Neural progenitor cell (in vitro differentiated cells): ENCODE measurements at regions not wholly inside any gene's neighbourhood (a gene's known extent, or its start where the extent isn't known, plus 50 kb on each side); places are given as distances from the start of the nearest gene placed in this dataset.
"Not testable (repeated sequence)": the region's sequence is repeated elsewhere in the genome, so short reads cannot be mapped to it uniquely, and the experiment has no call there.

Source experiments
- DNase-seq: peaks from one replicate; pipeline ENCODE4 v3.0.0-alpha.2; 2016; ENCODE audit warnings: low spot score
- H2AFZ ChIP-seq: fragments of 200-600 bp; sonication (generic); replicated peaks from 2 replicates; pipeline ENCODE4 v1.6.1; 2016; ENCODE audit warnings: antibody characterized with exemption
- H3F3A ChIP-seq: fragments of 200-600 bp; sonication (generic); 2 replicates; pipeline ENCODE4 v1.6.1; 2016; ENCODE audit warnings: antibody characterized with exemption, low read depth
- H3K27ac ChIP-seq: fragments of 200-600 bp; sonication (generic); 2 replicates; pipeline ENCODE4 v1.5.1; 2016; ENCODE audit warnings: mild to moderate bottlenecking
- H3K27me3 ChIP-seq: fragments of 200-600 bp; sonication (generic); 2 replicates; pipeline ENCODE4 v1.6.1; 2016; ENCODE audit warnings: mild to moderate bottlenecking, moderate library complexity
- H3K36me3 ChIP-seq: fragments of 200-600 bp; sonication (generic); 2 replicates; pipeline ENCODE4 v1.5.1; 2016
- H3K4me1 ChIP-seq: fragments of 200-600 bp; sonication (generic); 2 replicates; pipeline ENCODE4 v1.6.1; 2016; ENCODE audit warnings: mixed run types
- H3K4me2 ChIP-seq: fragments of 200-600 bp; sonication (generic); 2 replicates; pipeline ENCODE4 v1.6.1; 2016
- H3K4me3 ChIP-seq: fragments of 200-600 bp; sonication (generic); 2 replicates; pipeline ENCODE4 v1.5.1; 2016
- H3K79me2 ChIP-seq: fragments of 200-600 bp; sonication (generic); 2 replicates; pipeline ENCODE4 v1.6.1; 2016; ENCODE audit warnings: low read depth
- H3K9ac ChIP-seq: fragments of 200-600 bp; sonication (generic); 2 replicates; pipeline ENCODE4 v1.6.1; 2016
- H3K9me3 ChIP-seq: fragments of 200-600 bp; sonication (generic); 2 replicates; pipeline ENCODE4 v1.5.1; 2016; ENCODE audit warnings: low read depth
- H4K20me1 ChIP-seq: fragments of 200-600 bp; sonication (generic); 2 replicates; pipeline ENCODE4 v1.6.1; 2016; ENCODE audit warnings: low read depth
- H3K27ac Mint-ChIP-seq: 3 replicates; pipeline ENCODE4 v1.8.0; 2021; ENCODE audit warnings: mixed read lengths
- H3K27me3 Mint-ChIP-seq: 2 replicates; pipeline ENCODE4 v1.8.0; 2022; ENCODE audit warnings: low read depth, mild to moderate bottlenecking, inconsistent platforms, moderate library complexity, mixed read lengths; ENCODE audit not compliant: insufficient read depth
- H3K36me3 Mint-ChIP-seq: 3 replicates; pipeline ENCODE4 v1.8.0; 2021; ENCODE audit warnings: mixed read lengths
- H3K4me1 Mint-ChIP-seq: 3 replicates; pipeline ENCODE4 v1.8.0; 2021; ENCODE audit warnings: mixed read lengths
- H3K4me3 Mint-ChIP-seq: 3 replicates; pipeline ENCODE4 v1.8.0; 2021; ENCODE audit warnings: mild to moderate bottlenecking, moderate library complexity, mixed read lengths
- H3K9me3 Mint-ChIP-seq: 3 replicates; pipeline ENCODE4 v1.8.0; 2020; ENCODE audit warnings: mixed read lengths
- EZH2 ChIP-seq: fragments of 200-600 bp; sonication (generic); IDR thresholded peaks from 2 replicates; pipeline ENCODE4 v1.6.1; 2017; ENCODE audit warnings: antibody characterized with exemption, mild to moderate bottlenecking, moderate library complexity
- EZH2phosphoT487 ChIP-seq: fragments of 200-600 bp; sonication (generic); IDR thresholded peaks from 2 replicates; pipeline ENCODE4 v1.6.1; 2017; ENCODE audit warnings: antibody characterized with exemption
- TF ChIP-seq, protein P1 (sequence below): fragments of 200-600 bp; sonication (generic); IDR thresholded peaks from 2 replicates; pipeline ENCODE4 v1.5.1; 2017; ENCODE audit warnings: antibody characterized with exemption, mild to moderate bottlenecking

- H3K4me3 ChIP-seq: no peak overlapping the region
- H2AFZ ChIP-seq: no peak overlapping the region
- no peaks in the 10 kb centered on the region for H3K79me2 ChIP-seq
- no peaks in the 10 kb centered on the region for H3K36me3 ChIP-seq
- no peak overlapping the region for H3K27ac ChIP-seq
- Mint-ChIP-seq H3K27ac (no peak overlapping the region), H3K9me3 (peaks cover 2% of the 10 kb centered on the region), H3K27me3 (no peaks in the 10 kb centered on the region), H3K4me1 (no peaks in the 10 kb centered on the region), H3K36me3 (no peaks in the 10 kb centered on the region), H3K4me3 (no peak overlapping the region)
- no peak overlapping the region for H3K4me2 ChIP-seq
- TF ChIP-seq, protein P1, sequence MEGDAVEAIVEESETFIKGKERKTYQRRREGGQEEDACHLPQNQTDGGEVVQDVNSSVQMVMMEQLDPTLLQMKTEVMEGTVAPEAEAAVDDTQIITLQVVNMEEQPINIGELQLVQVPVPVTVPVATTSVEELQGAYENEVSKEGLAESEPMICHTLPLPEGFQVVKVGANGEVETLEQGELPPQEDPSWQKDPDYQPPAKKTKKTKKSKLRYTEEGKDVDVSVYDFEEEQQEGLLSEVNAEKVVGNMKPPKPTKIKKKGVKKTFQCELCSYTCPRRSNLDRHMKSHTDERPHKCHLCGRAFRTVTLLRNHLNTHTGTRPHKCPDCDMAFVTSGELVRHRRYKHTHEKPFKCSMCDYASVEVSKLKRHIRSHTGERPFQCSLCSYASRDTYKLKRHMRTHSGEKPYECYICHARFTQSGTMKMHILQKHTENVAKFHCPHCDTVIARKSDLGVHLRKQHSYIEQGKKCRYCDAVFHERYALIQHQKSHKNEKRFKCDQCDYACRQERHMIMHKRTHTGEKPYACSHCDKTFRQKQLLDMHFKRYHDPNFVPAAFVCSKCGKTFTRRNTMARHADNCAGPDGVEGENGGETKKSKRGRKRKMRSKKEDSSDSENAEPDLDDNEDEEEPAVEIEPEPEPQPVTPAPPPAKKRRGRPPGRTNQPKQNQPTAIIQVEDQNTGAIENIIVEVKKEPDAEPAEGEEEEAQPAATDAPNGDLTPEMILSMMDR: no peak
- no peak for TF ChIP-seq EZH2phosphoT487
- TF ChIP-seq EZH2: no peak
- H3K27me3 ChIP-seq: peaks cover 5% of the 10 kb centered on the region
- no peak overlapping the region for H3K9ac ChIP-seq
- no peaks in the 10 kb centered on the region for H3K9me3 ChIP-seq
- DNase-seq: no peak
- no peaks in the 10 kb centered on the region for H3K4me1 ChIP-seq
- no peaks in the 10 kb centered on the region for H3F3A ChIP-seq
- H4K20me1 ChIP-seq: no peaks in the 10 kb centered on the region
These were observed 90.0 kb upstream of the NFASC start for GRCh38 chr1:204780630-204781029.

GRCh38 chr1:204782118-204782700 lies 88.5 kb upstream of the NFASC start:
- DNase-seq: no peak
- Histone ChIP-seq H3K4me2 (no peak overlapping the region), H3K27ac (no peak overlapping the region), H3K27me3 (peaks cover 5% of the 10 kb centered on the region), H3K9me3 (no peaks in the 10 kb centered on the region), H3K9ac (no peak overlapping the region), H3K36me3 (no peaks in the 10 kb centered on the region), H3K4me3 (no peak overlapping the region), H3K4me1 (no peaks in the 10 kb centered on the region), H4K20me1 (no peaks in the 10 kb centered on the region), H3K79me2 (no peaks in the 10 kb centered on the region), H2AFZ (no peak overlapping the region), H3F3A (no peaks in the 10 kb centered on the region)
- Mint-ChIP-seq H3K27ac (no peak overlapping the region), H3K36me3 (no peaks in the 10 kb centered on the region), H3K9me3 (peaks cover 2% of the 10 kb centered on the region), H3K27me3 (peaks cover 6% of the 10 kb centered on the region), H3K4me1 (no peaks in the 10 kb centered on the region), H3K4me3 (no peak overlapping the region)
- TF ChIP-seq EZH2phosphoT487: no peak
- TF ChIP-seq EZH2: no peak
- TF ChIP-seq, protein P1: no peak

- H3K9ac ChIP-seq, H3K4me2 ChIP-seq, H3K27ac ChIP-seq, H3K79me2 ChIP-seq, H4K20me1 ChIP-seq, H3K4me3 ChIP-seq, H3K27me3 ChIP-seq, H3K4me3 Mint-ChIP-seq, H3K9me3 Mint-ChIP-seq, H3F3A ChIP-seq, H2AFZ ChIP-seq, H3K36me3 Mint-ChIP-seq, H3K27ac Mint-ChIP-seq, DNase-seq, H3K9me3 ChIP-seq, H3K27me3 Mint-ChIP-seq, H3K4me1 Mint-ChIP-seq, H3K4me1 ChIP-seq, H3K36me3 ChIP-seq: not testable (repeated sequence)
These were observed 85.6 kb upstream of the NFASC start for GRCh38 chr1:204785023-204785422.

GRCh38 chr1:204788470-204788869 lies 82.2 kb upstream of the NFASC start:
- Histone ChIP-seq H3K27me3 (peaks cover 12% of the 10 kb centered on the region), H3K9me3 (no peaks in the 10 kb centered on the region), H3K4me3 (no peak overlapping the region), H3K27ac (no peak overlapping the region), H3F3A (no peaks in the 10 kb centered on the region), H3K4me2 (no peak overlapping the region), H4K20me1 (no peaks in the 10 kb centered on the region), H3K36me3 (no peaks in the 10 kb centered on the region), H3K9ac (no peak overlapping the region), H3K79me2 (no peaks in the 10 kb centered on the region), H3K4me1 (no peaks in the 10 kb centered on the region), H2AFZ (no peak overlapping the region)
- TF ChIP-seq, protein P1: no peak
- TF ChIP-seq EZH2phosphoT487: no peak
- TF ChIP-seq EZH2: no peak
- no peak overlapping the region for H3K27ac Mint-ChIP-seq
- H3K4me1 Mint-ChIP-seq: no peaks in the 10 kb centered on the region
- H3K27me3 Mint-ChIP-seq: peaks cover 8% of the 10 kb centered on the region
- no peak for DNase-seq
- peaks cover 2% of the 10 kb centered on the region for H3K9me3 Mint-ChIP-seq
- H3K4me3 Mint-ChIP-seq: no peak overlapping the region
- no peaks in the 10 kb centered on the region for H3K36me3 Mint-ChIP-seq
